Panc1 (cell line): ENCODE measurements at regions not wholly inside any gene's neighbourhood (a gene's known extent, or its start where the extent isn't known, plus 50 kb on each side); places are given as distances from the start of the nearest gene placed in this dataset.

Source experiments
- ATAC-seq: fragments of 200-7000 bp; cut with Tn5 transposase; 2 replicates; pipeline ENCODE4 v1.9.1; 2020; ENCODE audit warnings: mild to moderate bottlenecking, moderate library complexity
- BruUV-seq: library from RNA; stranded (reverse); fragments of 400-500 nt; replicated peaks from 2 replicates; lab custom pipeline; 2021; lab: Mats Ljungman, UMichigan
- CTCF ChIA-PET: fragments of 300-600 bp; sonication (Branson Sonifier 250); formaldehyde crosslinking; loops from one replicate; lab custom pipeline; 2022; ENCODE audit warnings: antibody characterized with exemption; lab: Charles Lee
- POLR2A ChIA-PET: fragments of 300-600 bp; sonication (Branson Sonifier 250); formaldehyde crosslinking; loops from one replicate; lab custom pipeline; 2022; ENCODE audit warnings: antibody characterized with exemption; lab: Charles Lee
- DNase-seq: peaks from one replicate; pipeline ENCODE4 v3.0.0-alpha.2; 2010; ENCODE audit warnings: low read depth, low spot score
- H3K27ac ChIP-seq: 2 replicates; pipeline ENCODE4 v1.5.1; 2011; ENCODE audit warnings: mild to moderate bottlenecking, low read length, inconsistent platforms
- H3K27me3 ChIP-seq: fragments of 200-500 bp; sonication (Bioruptor generic); 2 replicates; pipeline ENCODE4 v1.6.0; 2014; ENCODE audit warnings: low read length, inconsistent platforms; ENCODE audit not compliant: control insufficient read depth, insufficient read depth
- H3K36me3 ChIP-seq: fragments of 200-500 bp; sonication (Bioruptor generic); 2 replicates; pipeline ENCODE4 v1.5.1; 2014; ENCODE audit warnings: inconsistent platforms, mild to moderate bottlenecking, low read length, moderate library complexity; ENCODE audit not compliant: control insufficient read depth, insufficient read depth
- H3K4me1 ChIP-seq: 2 replicates; pipeline ENCODE4 v1.5.1; 2011; ENCODE audit warnings: inconsistent platforms, mild to moderate bottlenecking, low read length, moderate library complexity; ENCODE audit not compliant: control insufficient read depth, insufficient read depth
- H3K4me3 ChIP-seq, 2 experiments: 2 replicates each; pipeline ENCODE4 v1.5.1; 2011 to 2012; ENCODE audit warnings: low read depth in 2 of 2, low read length in 2 of 2, mild to moderate bottlenecking in 2 of 2, inconsistent platforms in 1 of 2, moderate library complexity in 1 of 2
- H3K9me3 ChIP-seq: fragments of 200-500 bp; sonication (Bioruptor generic); 2 replicates; pipeline ENCODE4 v1.5.1; 2014; ENCODE audit warnings: low read depth, mild to moderate bottlenecking, inconsistent platforms, low read length, moderate library complexity; ENCODE audit not compliant: control insufficient read depth, insufficient read depth
- POLR2AphosphoS5 ChIP-seq: IDR thresholded peaks from 2 replicates; pipeline ENCODE4 v1.6.1; 2012; ENCODE audit warnings: mild to moderate bottlenecking, low read depth, low read length, moderate library complexity
- SIN3A ChIP-seq: IDR thresholded peaks from 2 replicates; pipeline ENCODE4 v1.6.1; 2012; ENCODE audit warnings: low read depth, mild to moderate bottlenecking, low read length, moderate library complexity, borderline replicate concordance; ENCODE audit not compliant: insufficient read depth
- TCF7L2 ChIP-seq: IDR thresholded peaks from 2 replicates; pipeline ENCODE4 v1.6.1; 2011; ENCODE audit warnings: mild to moderate bottlenecking, low read depth, low read length, inconsistent platforms
- in situ Hi-C: cut with HindIII; loops from 2 replicates; pipeline ENCODE4 v1.10.0; 2016; ENCODE audit warnings: low sequenced_read_pairs, low pct_unique_long_range_greater_than_20kb
- intact Hi-C: fragments of 100-400 bp; cut with micrococcal nuclease; formaldehyde crosslinking; loops from one replicate; pipeline ENCODE4 v1.10.0; 2022; ENCODE audit not compliant: unreplicated experiment
- TF ChIP-seq, protein P1 (sequence below), 2 experiments: IDR thresholded peaks; 2 replicates each; pipeline ENCODE4 v1.6.1; 2011 to 2012; ENCODE audit warnings: low read depth in 2 of 2, control low read depth in 1 of 2, low read length in 1 of 2, mild to moderate bottlenecking in 1 of 2, moderate library complexity in 1 of 2; ENCODE audit not compliant: insufficient read depth in 1 of 2
- TF ChIP-seq, protein P2 (sequence below): fragments of 450-650 bp; IDR thresholded peaks from 2 replicates; pipeline ENCODE4 v1.5.1; 2017; ENCODE audit warnings: mild to moderate bottlenecking

DNA sequence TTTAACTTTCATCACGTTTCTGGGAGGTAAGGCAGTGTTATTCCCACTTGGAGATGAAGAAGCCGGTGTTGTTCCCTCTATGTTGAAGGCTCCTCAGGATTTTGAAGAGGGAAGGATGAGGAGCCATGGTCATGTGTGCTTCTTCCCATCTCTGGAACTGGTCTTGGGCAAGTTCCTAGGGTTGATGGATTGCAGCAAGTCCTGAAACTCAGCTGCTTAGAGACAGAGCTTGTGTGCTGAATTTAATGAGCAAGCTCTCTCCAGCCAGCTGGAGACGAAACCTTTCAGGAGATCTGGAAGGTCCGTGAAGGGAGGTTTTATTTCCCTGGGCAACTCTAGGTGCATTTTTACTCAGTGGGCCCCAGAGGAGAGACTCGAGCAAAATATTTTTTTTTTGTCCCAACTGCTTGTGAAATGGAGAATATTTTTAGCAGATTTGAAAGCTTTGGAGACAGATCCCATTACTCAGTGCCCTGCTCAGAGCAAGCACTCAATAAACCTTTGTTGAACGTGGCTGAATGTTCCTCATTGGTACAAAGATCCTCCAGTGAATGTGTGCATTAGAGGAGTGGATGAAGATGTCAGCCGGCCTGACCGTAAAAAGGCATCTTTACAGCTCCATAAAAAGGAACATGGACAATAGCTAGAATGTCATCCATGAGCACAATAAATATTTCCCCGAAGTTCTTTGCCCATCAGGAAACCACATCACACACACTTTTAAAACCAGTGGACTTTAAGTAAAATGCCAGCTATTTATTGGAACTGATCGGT is 55.6 kb upstream of the RGMA start:
- Histone ChIP-seq H3K27ac (no peak overlapping the region), H3K36me3 (no peaks in the 10 kb centered on the region), H3K4me1 (no peaks in the 10 kb centered on the region), H3K4me3 (no peak overlapping the region), H3K9me3 (no peaks in the 10 kb centered on the region), H3K27me3 (no peaks in the 10 kb centered on the region)
- ChIA-PET CTCF (no interaction called here), POLR2A (no interaction called here)
- DNase-seq = no peak
- no peak for TF ChIP-seq SIN3A
- TF ChIP-seq TCF7L2 = no peak
- TF ChIP-seq, protein P1, sequence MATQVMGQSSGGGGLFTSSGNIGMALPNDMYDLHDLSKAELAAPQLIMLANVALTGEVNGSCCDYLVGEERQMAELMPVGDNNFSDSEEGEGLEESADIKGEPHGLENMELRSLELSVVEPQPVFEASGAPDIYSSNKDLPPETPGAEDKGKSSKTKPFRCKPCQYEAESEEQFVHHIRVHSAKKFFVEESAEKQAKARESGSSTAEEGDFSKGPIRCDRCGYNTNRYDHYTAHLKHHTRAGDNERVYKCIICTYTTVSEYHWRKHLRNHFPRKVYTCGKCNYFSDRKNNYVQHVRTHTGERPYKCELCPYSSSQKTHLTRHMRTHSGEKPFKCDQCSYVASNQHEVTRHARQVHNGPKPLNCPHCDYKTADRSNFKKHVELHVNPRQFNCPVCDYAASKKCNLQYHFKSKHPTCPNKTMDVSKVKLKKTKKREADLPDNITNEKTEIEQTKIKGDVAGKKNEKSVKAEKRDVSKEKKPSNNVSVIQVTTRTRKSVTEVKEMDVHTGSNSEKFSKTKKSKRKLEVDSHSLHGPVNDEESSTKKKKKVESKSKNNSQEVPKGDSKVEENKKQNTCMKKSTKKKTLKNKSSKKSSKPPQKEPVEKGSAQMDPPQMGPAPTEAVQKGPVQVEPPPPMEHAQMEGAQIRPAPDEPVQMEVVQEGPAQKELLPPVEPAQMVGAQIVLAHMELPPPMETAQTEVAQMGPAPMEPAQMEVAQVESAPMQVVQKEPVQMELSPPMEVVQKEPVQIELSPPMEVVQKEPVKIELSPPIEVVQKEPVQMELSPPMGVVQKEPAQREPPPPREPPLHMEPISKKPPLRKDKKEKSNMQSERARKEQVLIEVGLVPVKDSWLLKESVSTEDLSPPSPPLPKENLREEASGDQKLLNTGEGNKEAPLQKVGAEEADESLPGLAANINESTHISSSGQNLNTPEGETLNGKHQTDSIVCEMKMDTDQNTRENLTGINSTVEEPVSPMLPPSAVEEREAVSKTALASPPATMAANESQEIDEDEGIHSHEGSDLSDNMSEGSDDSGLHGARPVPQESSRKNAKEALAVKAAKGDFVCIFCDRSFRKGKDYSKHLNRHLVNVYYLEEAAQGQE (IDR thresholded peaks at IDR 0.05; ENCODE audit: insufficient read depth in 1 of 2, low read depth in 2 of 2, low read length in 1 of 2) = no peak
- TF ChIP-seq, protein P2, sequence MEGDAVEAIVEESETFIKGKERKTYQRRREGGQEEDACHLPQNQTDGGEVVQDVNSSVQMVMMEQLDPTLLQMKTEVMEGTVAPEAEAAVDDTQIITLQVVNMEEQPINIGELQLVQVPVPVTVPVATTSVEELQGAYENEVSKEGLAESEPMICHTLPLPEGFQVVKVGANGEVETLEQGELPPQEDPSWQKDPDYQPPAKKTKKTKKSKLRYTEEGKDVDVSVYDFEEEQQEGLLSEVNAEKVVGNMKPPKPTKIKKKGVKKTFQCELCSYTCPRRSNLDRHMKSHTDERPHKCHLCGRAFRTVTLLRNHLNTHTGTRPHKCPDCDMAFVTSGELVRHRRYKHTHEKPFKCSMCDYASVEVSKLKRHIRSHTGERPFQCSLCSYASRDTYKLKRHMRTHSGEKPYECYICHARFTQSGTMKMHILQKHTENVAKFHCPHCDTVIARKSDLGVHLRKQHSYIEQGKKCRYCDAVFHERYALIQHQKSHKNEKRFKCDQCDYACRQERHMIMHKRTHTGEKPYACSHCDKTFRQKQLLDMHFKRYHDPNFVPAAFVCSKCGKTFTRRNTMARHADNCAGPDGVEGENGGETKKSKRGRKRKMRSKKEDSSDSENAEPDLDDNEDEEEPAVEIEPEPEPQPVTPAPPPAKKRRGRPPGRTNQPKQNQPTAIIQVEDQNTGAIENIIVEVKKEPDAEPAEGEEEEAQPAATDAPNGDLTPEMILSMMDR = no peak
- TF ChIP-seq POLR2AphosphoS5 = no peak
- no peak for ATAC-seq
- intact Hi-C loops (no loop called here), in situ Hi-C loops (no loop called here)
- no TSS peak for BruUV-seq

DNA sequence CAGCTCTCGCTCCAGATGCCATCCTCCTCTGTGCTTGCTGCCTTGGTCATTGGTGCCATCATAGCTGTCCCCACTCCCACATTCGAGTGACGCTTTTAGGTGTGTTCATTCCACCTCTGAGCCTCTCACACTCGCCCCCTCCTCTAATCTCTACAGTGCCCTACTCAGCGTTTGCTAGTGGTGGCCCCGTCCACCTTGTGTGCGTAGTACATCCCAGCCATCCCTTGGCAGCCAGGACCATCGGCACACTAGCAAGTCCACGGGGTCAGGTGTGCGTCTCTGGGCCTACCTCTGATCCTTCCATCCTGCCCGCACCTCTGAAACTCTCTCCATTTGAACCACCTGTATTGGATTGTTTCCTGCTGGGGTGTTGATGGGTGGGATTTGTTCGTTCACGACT is 54.2 kb upstream of the RGMA start:
- Histone ChIP-seq H3K4me3 (no peak overlapping the region), H3K4me1 (no peaks in the 10 kb centered on the region), H3K27me3 (no peaks in the 10 kb centered on the region), H3K27ac (no peak overlapping the region), H3K36me3 (no peaks in the 10 kb centered on the region), H3K9me3 (no peaks in the 10 kb centered on the region)
- TF ChIP-seq SIN3A = no peak
- TF ChIP-seq, protein P2 = no peak
- TF ChIP-seq POLR2AphosphoS5 = no peak
- no peak for TF ChIP-seq TCF7L2
- TF ChIP-seq, protein P1 (IDR thresholded peaks at IDR 0.05; ENCODE audit: insufficient read depth in 1 of 2, low read depth in 2 of 2, low read length in 1 of 2) = no peak
- intact Hi-C loops (no loop called here), in situ Hi-C loops (no loop called here)
- POLR2A ChIA-PET = no interaction called here
- CTCF ChIA-PET = no interaction called here
- ATAC-seq (no peak), DNase-seq (no peak)
- no TSS peak for BruUV-seq
